SU-DHL-6 (cell line): ENCODE measurements at regions not wholly inside any gene's neighbourhood (a gene's known extent, or its start where the extent isn't known, plus 50 kb on each side); places are given as distances from the start of the nearest gene placed in this dataset.

Source experiments
- H2AFZ ChIP-seq: fragments of 200-600 bp; sonication (generic); 2 replicates; pipeline ENCODE4 v1.6.1; 2014; ENCODE audit warnings: low read depth, mild to moderate bottlenecking, moderate library complexity, mixed read lengths, antibody characterized with exemption, low read length; ENCODE audit not compliant: severe bottlenecking
- H3F3A ChIP-seq: fragments of 200-600 bp; shearing (Covaris generic); 2 replicates; pipeline ENCODE4 v1.6.0; 2016; ENCODE audit warnings: antibody characterized with exemption, mild to moderate bottlenecking; ENCODE audit not compliant: insufficient read depth
- H3K27ac ChIP-seq: fragments of 200-600 bp; sonication (generic); 2 replicates; pipeline ENCODE4 v1.5.1; 2016; ENCODE audit warnings: low read depth, mild to moderate bottlenecking, low read length, moderate library complexity, mixed read lengths
- H3K27me3 ChIP-seq: fragments of 200-600 bp; sonication (generic), shearing (Covaris generic); 2 replicates; pipeline ENCODE4 v1.6.0; 2014; ENCODE audit warnings: mild to moderate bottlenecking, low read length
- H3K36me3 ChIP-seq: fragments of 200-600 bp; sonication (generic); 2 replicates; pipeline ENCODE4 v1.6.1; 2014; ENCODE audit warnings: mild to moderate bottlenecking, low read length, mixed read lengths
- H3K4me2 ChIP-seq: fragments of 300-600, 200-600 bp; shearing (Covaris generic), sonication (generic); 2 replicates; pipeline ENCODE4 v1.6.0; 2014; ENCODE audit warnings: low read length, low read depth, mild to moderate bottlenecking; ENCODE audit not compliant: poor library complexity, severe bottlenecking
- H3K4me3 ChIP-seq: fragments of 200-600 bp; sonication (generic); 2 replicates; pipeline ENCODE4 v1.5.1; 2014; ENCODE audit warnings: antibody characterized with exemption, low read length, mild to moderate bottlenecking, mixed read lengths; ENCODE audit not compliant: insufficient read depth, poor library complexity, severe bottlenecking
- H3K79me2 ChIP-seq: fragments of 200-600 bp; sonication (generic); 2 replicates; pipeline ENCODE4 v1.6.1; 2014; ENCODE audit warnings: mild to moderate bottlenecking, low read length, moderate library complexity; ENCODE audit not compliant: insufficient read depth
- H3K9ac ChIP-seq: fragments of 200-600 bp; sonication (generic); 2 replicates; pipeline ENCODE4 v1.7.0; 2014; ENCODE audit warnings: mild to moderate bottlenecking, low read length
- H3K9me2 ChIP-seq: fragments of 200-600 bp; sonication (generic); replicated peaks from 2 replicates; pipeline ENCODE4 v1.6.1; 2014; ENCODE audit warnings: low read length; ENCODE audit not compliant: insufficient read depth
- H3K9me3 ChIP-seq: fragments of 200-600 bp; sonication (generic); 2 replicates; pipeline ENCODE4 v1.6.1; 2014; ENCODE audit warnings: low read length, mixed read lengths; ENCODE audit not compliant: insufficient read depth
- H4K20me1 ChIP-seq: fragments of 200-600 bp; sonication (generic); 2 replicates; pipeline ENCODE4 v1.6.1; 2014; ENCODE audit warnings: low read depth, mild to moderate bottlenecking, antibody characterized with exemption, low read length, moderate library complexity, mixed read lengths
- EZH2phosphoT487 ChIP-seq: fragments of 200-600 bp; sonication (generic), shearing (Covaris generic); conservative IDR thresholded peaks from 2 replicates; pipeline ENCODE4 v1.6.1; 2018; ENCODE audit warnings: mild to moderate bottlenecking, antibody characterized with exemption, low read length, moderate library complexity, mixed read lengths
- TF ChIP-seq, protein P1 (sequence below): fragments of 200-600 bp; sonication (generic); IDR thresholded peaks from one replicate; pipeline ENCODE4 v1.5.1; 2017; ENCODE audit warnings: antibody characterized with exemption, mild to moderate bottlenecking, low read length, moderate library complexity; ENCODE audit not compliant: insufficient read depth, poor library complexity, severe bottlenecking

DNA sequence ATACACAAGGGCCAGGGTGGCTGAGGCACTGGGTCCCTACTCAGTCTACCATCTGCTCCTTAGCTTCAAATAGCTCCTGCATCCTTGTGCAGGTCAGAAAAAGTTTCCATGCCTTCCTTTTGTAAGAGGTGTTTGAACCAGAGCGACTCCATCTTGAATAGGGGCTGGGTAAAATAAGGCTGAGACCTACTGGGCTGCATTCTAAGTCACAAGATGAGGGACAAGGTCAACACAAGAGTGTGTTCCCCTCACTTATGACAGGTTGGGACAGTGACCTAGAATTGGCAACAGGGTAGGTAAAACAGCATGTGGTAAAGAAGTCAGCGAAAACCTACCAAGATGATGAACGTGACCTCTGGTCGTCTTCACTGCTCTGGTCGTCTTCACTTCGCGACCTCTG lies 120.5 kb downstream of the KCNK1 start:
- Histone ChIP-seq H3K27me3 (no peaks in the 10 kb centered on the region), H3F3A (no peaks in the 10 kb centered on the region), H3K4me3 (no peak overlapping the region), H3K79me2 (no peaks in the 10 kb centered on the region), H3K27ac (no peak overlapping the region), H3K9ac (no peak overlapping the region), H4K20me1 (no peaks in the 10 kb centered on the region), H3K9me3 (no peaks in the 10 kb centered on the region), H3K4me2 (no peak overlapping the region), H3K36me3 (no peaks in the 10 kb centered on the region), H2AFZ (no peak overlapping the region), H3K9me2 (no peaks in the 10 kb centered on the region)
- no peak for TF ChIP-seq EZH2phosphoT487
- TF ChIP-seq, protein P1, sequence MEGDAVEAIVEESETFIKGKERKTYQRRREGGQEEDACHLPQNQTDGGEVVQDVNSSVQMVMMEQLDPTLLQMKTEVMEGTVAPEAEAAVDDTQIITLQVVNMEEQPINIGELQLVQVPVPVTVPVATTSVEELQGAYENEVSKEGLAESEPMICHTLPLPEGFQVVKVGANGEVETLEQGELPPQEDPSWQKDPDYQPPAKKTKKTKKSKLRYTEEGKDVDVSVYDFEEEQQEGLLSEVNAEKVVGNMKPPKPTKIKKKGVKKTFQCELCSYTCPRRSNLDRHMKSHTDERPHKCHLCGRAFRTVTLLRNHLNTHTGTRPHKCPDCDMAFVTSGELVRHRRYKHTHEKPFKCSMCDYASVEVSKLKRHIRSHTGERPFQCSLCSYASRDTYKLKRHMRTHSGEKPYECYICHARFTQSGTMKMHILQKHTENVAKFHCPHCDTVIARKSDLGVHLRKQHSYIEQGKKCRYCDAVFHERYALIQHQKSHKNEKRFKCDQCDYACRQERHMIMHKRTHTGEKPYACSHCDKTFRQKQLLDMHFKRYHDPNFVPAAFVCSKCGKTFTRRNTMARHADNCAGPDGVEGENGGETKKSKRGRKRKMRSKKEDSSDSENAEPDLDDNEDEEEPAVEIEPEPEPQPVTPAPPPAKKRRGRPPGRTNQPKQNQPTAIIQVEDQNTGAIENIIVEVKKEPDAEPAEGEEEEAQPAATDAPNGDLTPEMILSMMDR = no peak

DNA sequence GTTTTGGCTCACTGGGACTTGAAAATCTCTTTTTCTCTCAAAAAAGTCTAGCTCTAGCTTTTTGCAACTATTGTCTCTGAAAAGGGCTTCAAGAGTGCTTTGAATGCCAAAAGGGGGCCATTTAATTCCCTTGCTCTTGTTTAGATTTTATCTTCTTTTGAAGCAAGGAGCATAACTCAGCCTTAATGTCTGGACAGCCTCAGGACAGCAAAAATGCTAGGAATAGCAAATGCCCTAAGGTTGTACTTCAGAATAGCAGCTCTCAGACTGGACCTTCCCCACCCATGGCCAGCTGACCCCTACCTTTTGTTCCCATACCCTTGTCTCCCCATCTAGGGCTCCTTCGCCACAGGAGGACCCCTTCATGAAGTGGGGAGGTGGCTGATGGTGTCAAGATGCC lies 121.4 kb downstream of the KCNK1 start:
- Histone ChIP-seq H3K36me3 (no peaks in the 10 kb centered on the region), H4K20me1 (no peaks in the 10 kb centered on the region), H3K4me3 (no peak overlapping the region), H3K79me2 (no peaks in the 10 kb centered on the region), H3K27ac (no peak overlapping the region), H3K4me2 (no peak overlapping the region), H3K9me2 (no peaks in the 10 kb centered on the region), H3K9ac (no peak overlapping the region), H3F3A (no peaks in the 10 kb centered on the region), H2AFZ (no peak overlapping the region), H3K9me3 (no peaks in the 10 kb centered on the region), H3K27me3 (no peaks in the 10 kb centered on the region)
- TF ChIP-seq, protein P1 = no peak
- no peak for TF ChIP-seq EZH2phosphoT487

DNA sequence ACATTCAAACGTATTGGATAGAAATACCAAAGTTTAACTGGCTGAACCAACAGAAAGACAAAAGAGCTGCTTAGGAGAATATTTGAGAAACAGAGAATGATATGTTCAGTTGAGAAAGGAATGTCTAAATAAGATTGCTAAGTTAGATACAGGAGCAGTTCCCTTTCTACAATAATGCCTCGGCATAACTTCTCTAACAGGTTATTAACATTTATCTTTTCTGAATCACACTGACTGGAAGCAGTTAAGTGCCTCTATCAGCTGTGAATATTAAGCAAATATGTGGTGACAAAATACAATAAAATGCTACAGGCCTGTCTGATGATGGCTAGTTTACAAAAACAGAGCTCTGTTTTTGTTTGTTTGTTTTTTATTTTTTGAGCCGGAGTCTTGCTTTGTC lies 121.9 kb downstream of the KCNK1 start:
- no peaks in the 10 kb centered on the region for H3F3A ChIP-seq

More for the DNA sequence above, 121.9 kb downstream of the KCNK1 start:
- Histone ChIP-seq H3K36me3 (no peaks in the 10 kb centered on the region), H3K9me2 (no peaks in the 10 kb centered on the region), H3K27ac (no peak overlapping the region), H4K20me1 (no peaks in the 10 kb centered on the region), H3K79me2 (no peaks in the 10 kb centered on the region), H3K27me3 (no peaks in the 10 kb centered on the region), H3K9me3 (no peaks in the 10 kb centered on the region), H3K4me2 (no peak overlapping the region), H3K4me3 (no peak overlapping the region), H3K9ac (no peak overlapping the region), H2AFZ (no peak overlapping the region)
- TF ChIP-seq, protein P1 = no peak
- no peak for TF ChIP-seq EZH2phosphoT487
